OCI-LY7 (cell line): ENCODE measurements at regions not wholly inside any gene's neighbourhood (a gene's known extent, or its start where the extent isn't known, plus 50 kb on each side); places are given as distances from the start of the nearest gene placed in this dataset.

Experiments
- BruUV-seq: library from RNA; stranded (reverse); fragments of 400-500 nt; replicated peaks from 2 replicates; lab custom pipeline; 2021; lab: Mats Ljungman, UMichigan
- CTCF ChIA-PET: fragments of 300-600 bp; sonication (Branson Sonifier 250); formaldehyde crosslinking; loops from one replicate; lab custom pipeline; 2022; ENCODE audit warnings: antibody characterized with exemption; ENCODE audit not compliant: unreplicated experiment; lab: Charles Lee
- POLR2A ChIA-PET: fragments of 300-600 bp; sonication (Branson Sonifier 250); formaldehyde crosslinking; loops from one replicate; lab custom pipeline; 2022; ENCODE audit warnings: antibody characterized with exemption; lab: Charles Lee
- DNase-seq: peaks from one replicate; pipeline ENCODE4 v3.0.0-alpha.2; 2015; ENCODE audit warnings: low spot score
- H2AFZ ChIP-seq: fragments of 200-600 bp; sonication (generic), shearing (Covaris generic); 2 replicates; pipeline ENCODE4 v1.6.1; 2014; ENCODE audit warnings: mild to moderate bottlenecking, antibody characterized with exemption, low read length, moderate library complexity
- H3K27ac ChIP-seq: fragments of 200-600 bp; sonication (generic); 2 replicates; pipeline ENCODE4 v1.5.1; 2014; ENCODE audit warnings: mixed run types, low read depth, mild to moderate bottlenecking, moderate library complexity, low read length, inconsistent platforms; ENCODE audit not compliant: poor library complexity, severe bottlenecking
- H3K36me3 ChIP-seq: fragments of 200-600 bp; sonication (generic); 2 replicates; pipeline ENCODE4 v1.6.1; 2014; ENCODE audit warnings: mild to moderate bottlenecking, antibody characterized with exemption, low read length, moderate library complexity, mixed read lengths; ENCODE audit not compliant: insufficient read depth
- H3K4me1 ChIP-seq: fragments of 200-600 bp; sonication (generic); 2 replicates; pipeline ENCODE4 v1.5.1; 2014; ENCODE audit warnings: mild to moderate bottlenecking, low read length; ENCODE audit not compliant: insufficient read depth, poor library complexity, severe bottlenecking
- H3K4me2 ChIP-seq: fragments of 200-600 bp; sonication (generic); 2 replicates; pipeline ENCODE4 v1.6.1; 2014; ENCODE audit warnings: mild to moderate bottlenecking, low read length
- H3K4me3 ChIP-seq: fragments of 200-600 bp; sonication (generic); 2 replicates; pipeline ENCODE4 v1.5.1; 2014; ENCODE audit warnings: mild to moderate bottlenecking, low read depth, low read length; ENCODE audit not compliant: poor library complexity, severe bottlenecking
- H3K79me2 ChIP-seq: fragments of 200-600 bp; sonication (generic); 2 replicates; pipeline ENCODE4 v1.6.1; 2016; ENCODE audit warnings: low read depth, mild to moderate bottlenecking, low read length, moderate library complexity, mixed read lengths; ENCODE audit not compliant: insufficient read depth
- H3K9me2 ChIP-seq: fragments of 200-600 bp; sonication (generic); 2 replicates; pipeline ENCODE4 v1.6.1; 2016; ENCODE audit warnings: mild to moderate bottlenecking, low read length, mixed read lengths; ENCODE audit not compliant: insufficient read depth
- H3K9me3 ChIP-seq: fragments of 200-600 bp; sonication (generic); 2 replicates; pipeline ENCODE4 v1.6.1; 2014; ENCODE audit warnings: mild to moderate bottlenecking, mixed run types, low read length, mixed read lengths
- H4K20me1 ChIP-seq: fragments of 200-600 bp; sonication (generic); 2 replicates; pipeline ENCODE4 v1.6.1; 2014; ENCODE audit warnings: mild to moderate bottlenecking, antibody characterized with exemption, low read length, moderate library complexity, mixed read lengths; ENCODE audit not compliant: insufficient read depth
- EZH2phosphoT487 ChIP-seq: fragments of 200-600 bp; sonication (generic); IDR thresholded peaks from 2 replicates; pipeline ENCODE4 v1.6.1; 2018; ENCODE audit warnings: low read depth, borderline replicate concordance, mild to moderate bottlenecking, mixed run types, antibody characterized with exemption, low read length, moderate library complexity, mixed read lengths
- intact Hi-C: fragments of 100-400 bp; cut with micrococcal nuclease; formaldehyde crosslinking; loops from one replicate; pipeline ENCODE4 v1.10.0; 2022; ENCODE audit not compliant: unreplicated experiment
- TF ChIP-seq, protein P1 (sequence below): fragments of 200-600 bp; sonication (generic); conservative IDR thresholded peaks from 2 replicates; pipeline ENCODE4 v1.5.1; 2014; ENCODE audit warnings: mild to moderate bottlenecking, antibody characterized with exemption, low read length, moderate library complexity, mixed read lengths

DNA sequence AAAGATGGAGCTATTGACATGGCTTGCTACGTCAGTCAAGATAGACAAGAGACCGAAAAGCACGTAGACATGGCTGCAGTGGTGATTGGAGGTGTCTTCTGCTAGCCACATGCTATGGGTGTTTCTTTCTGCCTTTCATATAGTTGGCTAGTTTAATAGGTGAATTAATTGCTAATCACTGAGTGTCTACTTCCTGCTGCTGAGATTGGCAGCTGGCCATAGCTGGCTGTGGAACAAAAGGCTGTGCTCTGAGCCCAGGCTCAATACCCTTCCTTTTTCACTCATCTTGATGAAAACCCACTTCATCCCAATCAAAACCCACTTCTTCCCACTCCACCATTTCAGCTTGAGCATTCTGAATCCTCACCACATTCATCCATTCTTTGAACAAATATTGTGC is 221.4 kb upstream of the MAF start:
- BruUV-seq: no TSS peak
- Histone ChIP-seq H3K9me2 (no peaks in the 10 kb centered on the region), H3K4me2 (no peak overlapping the region), H4K20me1 (no peaks in the 10 kb centered on the region), H3K4me1 (no peaks in the 10 kb centered on the region), H3K9me3 (no peaks in the 10 kb centered on the region), H3K79me2 (no peaks in the 10 kb centered on the region), H2AFZ (no peak overlapping the region), H3K36me3 (no peaks in the 10 kb centered on the region), H3K4me3 (no peak overlapping the region), H3K27ac (no peak overlapping the region)
- ChIA-PET CTCF (no interaction called here), POLR2A (no interaction called here)
- intact Hi-C loops: no loop called here
- no peak for DNase-seq
- TF ChIP-seq EZH2phosphoT487: no peak
- TF ChIP-seq, protein P1, sequence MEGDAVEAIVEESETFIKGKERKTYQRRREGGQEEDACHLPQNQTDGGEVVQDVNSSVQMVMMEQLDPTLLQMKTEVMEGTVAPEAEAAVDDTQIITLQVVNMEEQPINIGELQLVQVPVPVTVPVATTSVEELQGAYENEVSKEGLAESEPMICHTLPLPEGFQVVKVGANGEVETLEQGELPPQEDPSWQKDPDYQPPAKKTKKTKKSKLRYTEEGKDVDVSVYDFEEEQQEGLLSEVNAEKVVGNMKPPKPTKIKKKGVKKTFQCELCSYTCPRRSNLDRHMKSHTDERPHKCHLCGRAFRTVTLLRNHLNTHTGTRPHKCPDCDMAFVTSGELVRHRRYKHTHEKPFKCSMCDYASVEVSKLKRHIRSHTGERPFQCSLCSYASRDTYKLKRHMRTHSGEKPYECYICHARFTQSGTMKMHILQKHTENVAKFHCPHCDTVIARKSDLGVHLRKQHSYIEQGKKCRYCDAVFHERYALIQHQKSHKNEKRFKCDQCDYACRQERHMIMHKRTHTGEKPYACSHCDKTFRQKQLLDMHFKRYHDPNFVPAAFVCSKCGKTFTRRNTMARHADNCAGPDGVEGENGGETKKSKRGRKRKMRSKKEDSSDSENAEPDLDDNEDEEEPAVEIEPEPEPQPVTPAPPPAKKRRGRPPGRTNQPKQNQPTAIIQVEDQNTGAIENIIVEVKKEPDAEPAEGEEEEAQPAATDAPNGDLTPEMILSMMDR: no peak

DNA sequence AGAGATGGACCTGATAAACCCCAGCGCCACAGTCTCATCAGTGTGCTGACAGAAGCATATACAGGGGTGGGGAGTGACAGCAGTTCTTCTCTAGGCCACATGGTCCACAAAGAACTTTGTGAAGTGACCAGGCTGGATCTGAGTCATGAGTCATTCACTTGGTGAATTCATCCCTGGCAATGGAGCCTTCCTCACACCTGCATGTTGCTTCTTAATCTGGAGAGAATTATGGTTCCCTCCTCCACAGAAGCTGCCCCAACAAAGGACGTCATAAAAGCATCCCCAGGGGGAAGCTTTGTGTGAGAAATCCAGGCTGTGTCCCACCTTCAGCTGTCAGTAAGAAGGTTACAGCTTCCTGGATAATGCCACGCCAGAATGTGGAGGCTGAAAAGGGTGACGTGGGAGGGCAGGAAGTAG is 215.6 kb upstream of the MAF start:
- intact Hi-C loops: no loop called here
- no peak overlapping the region for H3K27ac ChIP-seq
- DNase-seq: no peak
- TF ChIP-seq, protein P1: no peak
- TF ChIP-seq EZH2phosphoT487: no peak
- no TSS peak for BruUV-seq
- no peaks in the 10 kb centered on the region for H4K20me1 ChIP-seq
- no peaks in the 10 kb centered on the region for H3K9me2 ChIP-seq
- H3K36me3 ChIP-seq: no peaks in the 10 kb centered on the region
- ChIA-PET CTCF (no interaction called here), POLR2A (no interaction called here)
- no peaks in the 10 kb centered on the region for H3K79me2 ChIP-seq
- no peaks in the 10 kb centered on the region for H3K4me1 ChIP-seq
- no peak overlapping the region for H2AFZ ChIP-seq
- H3K9me3 ChIP-seq: no peaks in the 10 kb centered on the region
- H3K4me2 ChIP-seq: no peak overlapping the region
- H3K4me3 ChIP-seq: no peak overlapping the region

DNA sequence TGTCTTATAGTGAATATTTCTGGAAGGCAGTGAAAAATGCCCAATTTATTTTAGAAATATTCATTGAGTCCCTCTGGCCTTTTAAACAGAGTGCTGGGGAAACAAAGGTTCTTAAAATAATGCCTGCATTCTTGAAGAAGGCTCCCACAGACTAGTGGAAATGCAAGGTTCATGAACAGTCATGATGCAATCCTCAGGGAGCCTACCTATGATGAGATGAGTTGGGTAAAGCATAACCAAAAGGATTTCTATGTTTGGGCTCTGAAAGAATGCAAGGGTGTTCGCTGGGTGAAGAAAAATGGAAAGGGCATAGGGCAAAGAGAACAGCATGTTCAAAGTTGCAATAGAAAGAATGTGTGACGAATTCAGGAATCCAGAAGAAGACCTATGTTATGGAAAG is 214.5 kb upstream of the MAF start:
- POLR2A ChIA-PET: no interaction called here
- Histone ChIP-seq H3K4me2 (no peak overlapping the region), H3K9me2 (no peaks in the 10 kb centered on the region), H3K36me3 (no peaks in the 10 kb centered on the region), H3K4me3 (no peak overlapping the region), H3K79me2 (no peaks in the 10 kb centered on the region), H3K9me3 (no peaks in the 10 kb centered on the region), H3K4me1 (no peaks in the 10 kb centered on the region), H2AFZ (no peak overlapping the region), H3K27ac (no peak overlapping the region), H4K20me1 (no peaks in the 10 kb centered on the region)
- CTCF ChIA-PET: no interaction called here
- intact Hi-C loops: no loop called here
- BruUV-seq: no TSS peak
- no peak for TF ChIP-seq EZH2phosphoT487
- TF ChIP-seq, protein P1: no peak
- no peak for DNase-seq
